ENCODE measurements at regions not wholly inside any gene's neighbourhood (a gene's known extent, or its start where the extent isn't known, plus 50 kb on each side); places are given as distances from the start of the nearest gene placed in this dataset.

GRCh38 chr3:83926291-83926690 is 1032.5 kb upstream of the CADM2 start:
- POLR2A ChIA-PET: interaction anchor here (0.5 kb wide), 1 partner anchor 1946 kb away, joined by 3 read pairs; no protein-coding TSS in a partner anchor
- Histone ChIP-seq H3K27ac (ENCODE audit: extremely low read depth, low read depth, low read length) (no peak overlapping the region), H3K4me3 (ENCODE audit: low read depth, low read length) (no peak overlapping the region), H3K4me1 (ENCODE audit: control insufficient read depth, insufficient read depth, low read length) (no peaks in the 10 kb centered on the region), H3K9me3 (ENCODE audit: control insufficient read depth, insufficient read depth, low read depth, low read length) (no peaks in the 10 kb centered on the region), H3K36me3 (ENCODE audit: control insufficient read depth in 2 of 2, insufficient read depth in 1 of 2, low read length in 2 of 2) (no peaks in the 10 kb centered on the region)
- TF ChIP-seq ZBTB10 (tag by site-specific recombination; IDR thresholded peaks at IDR 0.05): no peak
- no peak for TF ChIP-seq ZNF747 (tag by site-specific recombination; IDR thresholded peaks at IDR 0.05)
- no peak for TF ChIP-seq ZNF174 (tag by site-specific recombination; IDR thresholded peaks at IDR 0.05)
- no peak for TF ChIP-seq ZNF701 (tag by site-specific recombination; IDR thresholded peaks at IDR 0.05)
- no peak for TF ChIP-seq ZNF239 (tag by site-specific recombination; IDR thresholded peaks at IDR 0.05)
- CTCF ChIA-PET: interaction anchor here (1.2 kb wide), 1 partner anchor 36 kb away, joined by 3 read pairs; no protein-coding TSS in a partner anchor

DNA sequence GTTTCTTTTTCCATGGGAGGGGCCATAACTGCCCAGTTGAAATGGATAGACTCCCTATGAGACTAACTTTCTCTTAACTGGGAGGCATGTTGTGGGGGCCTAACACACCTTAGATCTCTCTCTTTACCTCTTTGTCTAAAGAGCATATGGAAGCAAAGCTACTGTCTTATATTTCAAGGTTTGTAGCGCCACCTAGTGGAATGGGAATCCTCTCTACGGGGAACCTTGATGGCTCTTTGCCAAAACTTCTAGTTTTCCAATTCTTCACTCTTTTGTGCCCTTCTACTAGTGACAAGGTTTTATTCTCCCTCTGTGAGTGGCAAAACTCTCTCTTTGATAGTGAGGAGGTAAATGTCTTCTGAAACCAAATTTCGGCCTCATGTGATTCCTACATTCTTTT is 1030.4 kb upstream of the CADM2 start:
- CTCF ChIA-PET: no interaction called here
- H3K9me3 ChIP-seq (ENCODE audit: control insufficient read depth, insufficient read depth, low read depth, low read length): no peaks in the 10 kb centered on the region
- POLR2A ChIA-PET: no interaction called here
- H3K27ac ChIP-seq (ENCODE audit: extremely low read depth, low read depth, low read length): no peak overlapping the region
- no peak overlapping the region for H3K4me3 ChIP-seq (ENCODE audit: low read depth, low read length)
- no peaks in the 10 kb centered on the region for H3K36me3 ChIP-seq (ENCODE audit: control insufficient read depth in 2 of 2, insufficient read depth in 1 of 2, low read length in 2 of 2)
- TF ChIP-seq PATZ1 (tag by site-specific recombination; IDR thresholded peaks at IDR 0.05): no peak
- peak; percentile 68 for TF ChIP-seq ZNF654 (tag by site-specific recombination; IDR thresholded peaks at IDR 0.05; ENCODE audit: low read depth)
- no peak for TF ChIP-seq YY1 (tag by site-specific recombination; IDR thresholded peaks at IDR 0.05)
- TF ChIP-seq ZNF548 (tag by site-specific recombination; IDR thresholded peaks at IDR 0.05): no peak
- no peak for TF ChIP-seq BCL11B (tag by site-specific recombination; IDR thresholded peaks at IDR 0.05; ENCODE audit: low read depth)
- no peaks in the 10 kb centered on the region for H3K4me1 ChIP-seq (ENCODE audit: control insufficient read depth, insufficient read depth, low read length)

GRCh38 chr3:83928903-83929302 is 1029.9 kb upstream of the CADM2 start:
- CTCF ChIA-PET: interaction anchor here (0.5 kb wide), 1 partner anchor 23 kb away, joined by 3 read pairs; no protein-coding TSS in a partner anchor
- Histone ChIP-seq H3K4me3 (ENCODE audit: low read depth, low read length) (no peak overlapping the region), H3K36me3 (ENCODE audit: control insufficient read depth in 2 of 2, insufficient read depth in 1 of 2, low read length in 2 of 2) (no peaks in the 10 kb centered on the region), H3K9me3 (ENCODE audit: control insufficient read depth, insufficient read depth, low read depth, low read length) (no peaks in the 10 kb centered on the region), H3K4me1 (ENCODE audit: control insufficient read depth, insufficient read depth, low read length) (no peaks in the 10 kb centered on the region), H3K27ac (ENCODE audit: extremely low read depth, low read depth, low read length) (no peak overlapping the region)
- POLR2A ChIA-PET: no interaction called here
- TF ChIP-seq TRIM28 (IDR thresholded peaks at IDR 0.05; ENCODE audit: borderline replicate concordance, low read length) (peak; percentile 64; the same call in 1 of the 2 replicates), ZNF37A (tag by site-specific recombination; IDR thresholded peaks at IDR 0.05) (no peak), ZNF239 (tag by site-specific recombination; IDR thresholded peaks at IDR 0.05) (no peak), ZNF433 (tag by site-specific recombination; IDR thresholded peaks at IDR 0.05; ENCODE audit: low read depth) (no peak), PRDM1 (tag by site-specific recombination; IDR thresholded peaks at IDR 0.05) (no peak), ZNF146 (tag by site-specific recombination; IDR thresholded peaks at IDR 0.05) (no peak), ZXDB (tag by site-specific recombination; IDR thresholded peaks at IDR 0.05) (no peak), ZNF157 (tag by site-specific recombination; IDR thresholded peaks at IDR 0.05) (no peak), ZBTB10 (tag by site-specific recombination; IDR thresholded peaks at IDR 0.05) (no peak), SETDB1 (IDR thresholded peaks at IDR 0.05; ENCODE audit: insufficient read length, low read length) (peak; percentile 66), ZNF501 (tag by site-specific recombination; IDR thresholded peaks at IDR 0.05) (no peak)
- TF ChIP-seq, protein P1, sequence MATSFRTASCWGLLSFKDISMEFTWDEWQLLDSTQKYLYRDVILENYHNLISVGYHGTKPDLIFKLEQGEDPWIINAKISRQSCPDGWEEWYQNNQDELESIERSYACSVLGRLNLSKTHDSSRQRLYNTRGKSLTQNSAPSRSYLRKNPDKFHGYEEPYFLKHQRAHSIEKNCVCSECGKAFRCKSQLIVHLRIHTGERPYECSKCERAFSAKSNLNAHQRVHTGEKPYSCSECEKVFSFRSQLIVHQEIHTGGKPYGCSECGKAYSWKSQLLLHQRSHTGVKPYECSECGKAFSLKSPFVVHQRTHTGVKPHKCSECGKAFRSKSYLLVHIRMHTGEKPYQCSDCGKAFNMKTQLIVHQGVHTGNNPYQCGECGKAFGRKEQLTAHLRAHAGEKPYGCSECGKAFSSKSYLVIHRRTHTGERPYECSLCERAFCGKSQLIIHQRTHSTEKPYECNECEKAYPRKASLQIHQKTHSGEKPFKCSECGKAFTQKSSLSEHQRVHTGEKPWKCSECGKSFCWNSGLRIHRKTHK (tag by site-specific recombination; IDR thresholded peaks at IDR 0.05): no peak
- TF ChIP-seq, protein P2, sequence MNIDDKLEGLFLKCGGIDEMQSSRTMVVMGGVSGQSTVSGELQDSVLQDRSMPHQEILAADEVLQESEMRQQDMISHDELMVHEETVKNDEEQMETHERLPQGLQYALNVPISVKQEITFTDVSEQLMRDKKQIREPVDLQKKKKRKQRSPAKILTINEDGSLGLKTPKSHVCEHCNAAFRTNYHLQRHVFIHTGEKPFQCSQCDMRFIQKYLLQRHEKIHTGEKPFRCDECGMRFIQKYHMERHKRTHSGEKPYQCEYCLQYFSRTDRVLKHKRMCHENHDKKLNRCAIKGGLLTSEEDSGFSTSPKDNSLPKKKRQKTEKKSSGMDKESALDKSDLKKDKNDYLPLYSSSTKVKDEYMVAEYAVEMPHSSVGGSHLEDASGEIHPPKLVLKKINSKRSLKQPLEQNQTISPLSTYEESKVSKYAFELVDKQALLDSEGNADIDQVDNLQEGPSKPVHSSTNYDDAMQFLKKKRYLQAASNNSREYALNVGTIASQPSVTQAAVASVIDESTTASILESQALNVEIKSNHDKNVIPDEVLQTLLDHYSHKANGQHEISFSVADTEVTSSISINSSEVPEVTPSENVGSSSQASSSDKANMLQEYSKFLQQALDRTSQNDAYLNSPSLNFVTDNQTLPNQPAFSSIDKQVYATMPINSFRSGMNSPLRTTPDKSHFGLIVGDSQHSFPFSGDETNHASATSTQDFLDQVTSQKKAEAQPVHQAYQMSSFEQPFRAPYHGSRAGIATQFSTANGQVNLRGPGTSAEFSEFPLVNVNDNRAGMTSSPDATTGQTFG (tag by site-specific recombination; IDR thresholded peaks at IDR 0.05; ENCODE audit: borderline replicate concordance): no peak

All from HEK293 (cell line).